Vagina (tissue), 2 donors: ENCODE measurements at regions not wholly inside any gene's neighbourhood (a gene's known extent, or its start where the extent isn't known, plus 50 kb on each side); places are given as distances from the start of the nearest gene placed in this dataset.

Experiments
- DNase-seq, 2 donors: peaks; one replicate each; pipeline ENCODE4 v3.0.0-alpha.2; 2017; ENCODE audit errors: extremely low spot score in 2 of 2
- H3K27ac ChIP-seq: fragments of 200-600 bp; sonication (generic); one replicate; pipeline ENCODE4 v1.5.1; 2019
- H3K27me3 ChIP-seq: fragments of 200-600 bp; sonication (generic); one replicate; pipeline ENCODE4 v1.5.1; 2019
- H3K36me3 ChIP-seq, 2 donors: fragments of 200-600 bp; sonication (generic); one replicate each; pipeline ENCODE4 v1.5.1; 2017 to 2019
- H3K4me1 ChIP-seq: fragments of 200-600 bp; sonication (generic); one replicate; pipeline ENCODE4 v1.5.1; 2019
- H3K4me3 ChIP-seq, 2 donors: fragments of 200-600 bp; sonication (generic); 1 replicate in 1 of 2; 2 replicates in 1 of 2; pipeline ENCODE4 v1.5.1; 2016 to 2019
- H3K9me3 ChIP-seq: fragments of 200-600 bp; sonication (generic); one replicate; pipeline ENCODE4 v1.5.1; 2019
- POLR2A ChIP-seq, 2 donors: fragments of 450-650 bp; IDR thresholded peaks; one replicate each; pipeline ENCODE4 v1.6.1; 2017; ENCODE audit warnings: antibody characterized with exemption in 2 of 2, mild to moderate bottlenecking in 2 of 2, moderate library complexity in 2 of 2
- POLR2AphosphoS5 ChIP-seq, 2 donors: sonication (generic); formaldehyde crosslinking; IDR thresholded peaks; one replicate each; pipeline ENCODE4 v1.9.0; 2017; ENCODE audit warnings: antibody characterized with exemption in 2 of 2, mild to moderate bottlenecking in 2 of 2, low read depth in 1 of 2; ENCODE audit not compliant: insufficient read depth in 1 of 2
- intact Hi-C: fragments of 100-400 bp; cut with DNase I; formaldehyde crosslinking; loops from one replicate; pipeline ENCODE4 v1.15.1; 2023
- TF ChIP-seq, protein P1 (sequence below), 3 experiments: fragments of 450-650 bp in 2 of 3; fragments of 200-600 bp in 1 of 3; sonication (generic) in 1 of 3; IDR thresholded peaks; one replicate each; pipeline ENCODE4 v1.5.1; 2017 to 2019; ENCODE audit warnings: antibody characterized with exemption in 3 of 3, mild to moderate bottlenecking in 2 of 3, moderate library complexity in 2 of 3

GRCh38 chr18:37764541-37765288 is 199.1 kb upstream of the CELF4 start:
- DNase-seq = no peak
- Histone ChIP-seq H3K9me3 (no peaks in the 10 kb centered on the region), H3K36me3 (no peaks in the 10 kb centered on the region), H3K4me1 (no peaks in the 10 kb centered on the region), H3K27ac (no peak overlapping the region), H3K27me3 (no peaks in the 10 kb centered on the region), H3K4me3 (no peak overlapping the region)
- TF ChIP-seq POLR2AphosphoS5 (IDR thresholded peaks at IDR 0.05; ENCODE audit: insufficient read depth in 1 of 2, low read depth in 1 of 2) (no peak), POLR2A (IDR thresholded peaks at IDR 0.05) (no peak)
- TF ChIP-seq, protein P1, sequence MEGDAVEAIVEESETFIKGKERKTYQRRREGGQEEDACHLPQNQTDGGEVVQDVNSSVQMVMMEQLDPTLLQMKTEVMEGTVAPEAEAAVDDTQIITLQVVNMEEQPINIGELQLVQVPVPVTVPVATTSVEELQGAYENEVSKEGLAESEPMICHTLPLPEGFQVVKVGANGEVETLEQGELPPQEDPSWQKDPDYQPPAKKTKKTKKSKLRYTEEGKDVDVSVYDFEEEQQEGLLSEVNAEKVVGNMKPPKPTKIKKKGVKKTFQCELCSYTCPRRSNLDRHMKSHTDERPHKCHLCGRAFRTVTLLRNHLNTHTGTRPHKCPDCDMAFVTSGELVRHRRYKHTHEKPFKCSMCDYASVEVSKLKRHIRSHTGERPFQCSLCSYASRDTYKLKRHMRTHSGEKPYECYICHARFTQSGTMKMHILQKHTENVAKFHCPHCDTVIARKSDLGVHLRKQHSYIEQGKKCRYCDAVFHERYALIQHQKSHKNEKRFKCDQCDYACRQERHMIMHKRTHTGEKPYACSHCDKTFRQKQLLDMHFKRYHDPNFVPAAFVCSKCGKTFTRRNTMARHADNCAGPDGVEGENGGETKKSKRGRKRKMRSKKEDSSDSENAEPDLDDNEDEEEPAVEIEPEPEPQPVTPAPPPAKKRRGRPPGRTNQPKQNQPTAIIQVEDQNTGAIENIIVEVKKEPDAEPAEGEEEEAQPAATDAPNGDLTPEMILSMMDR (IDR thresholded peaks at IDR 0.05) = no peak
- intact Hi-C loops = no loop called here

DNA sequence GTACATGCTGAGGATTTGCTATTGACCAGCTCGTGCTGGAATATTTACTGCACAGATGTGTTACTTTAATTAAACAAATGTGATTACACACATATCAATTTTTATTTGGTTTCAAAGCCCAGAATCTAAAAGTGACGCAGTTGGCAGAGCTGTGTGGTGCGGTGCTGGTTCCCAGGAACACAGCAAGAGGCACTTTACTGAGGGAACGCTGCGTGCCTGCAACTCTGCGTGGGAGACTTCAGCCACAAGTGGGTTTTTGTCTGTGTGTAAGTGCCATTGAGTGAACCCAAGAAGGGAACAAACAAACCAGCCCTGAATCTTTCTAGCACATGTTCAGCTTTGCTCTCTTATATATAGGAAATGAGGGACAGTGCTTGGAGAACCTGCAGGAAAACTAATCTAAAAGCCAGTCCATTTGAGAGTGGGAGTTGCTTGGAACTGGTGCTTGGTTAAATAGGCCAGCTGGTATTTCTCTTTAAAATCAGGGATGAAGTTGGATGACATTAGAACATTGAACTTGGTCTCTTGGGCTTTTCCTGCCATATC is 196.6 kb upstream of the CELF4 start:
- Histone ChIP-seq H3K9me3 (no peaks in the 10 kb centered on the region), H3K27me3 (no peaks in the 10 kb centered on the region), H3K36me3 (no peaks in the 10 kb centered on the region), H3K27ac (no peak overlapping the region), H3K4me1 (no peaks in the 10 kb centered on the region), H3K4me3 (no peak overlapping the region)
- intact Hi-C loops = no loop called here
- no peak for DNase-seq
- TF ChIP-seq POLR2AphosphoS5 (IDR thresholded peaks at IDR 0.05; ENCODE audit: insufficient read depth in 1 of 2, low read depth in 1 of 2) = no peak

GRCh38 chr18:37754141-37754540 is 188.5 kb upstream of the CELF4 start:
- Histone ChIP-seq H3K27ac (no peak overlapping the region), H3K4me3 (no peak overlapping the region), H3K9me3 (no peaks in the 10 kb centered on the region), H3K27me3 (no peaks in the 10 kb centered on the region), H3K36me3 (no peaks in the 10 kb centered on the region), H3K4me1 (no peaks in the 10 kb centered on the region)
- TF ChIP-seq POLR2AphosphoS5 (IDR thresholded peaks at IDR 0.05; ENCODE audit: insufficient read depth in 1 of 2, low read depth in 1 of 2) (no peak), POLR2A (IDR thresholded peaks at IDR 0.05) (no peak)
- TF ChIP-seq, protein P1 (IDR thresholded peaks at IDR 0.05) = no peak
- DNase-seq = no peak
- intact Hi-C loops = no loop called here

DNA sequence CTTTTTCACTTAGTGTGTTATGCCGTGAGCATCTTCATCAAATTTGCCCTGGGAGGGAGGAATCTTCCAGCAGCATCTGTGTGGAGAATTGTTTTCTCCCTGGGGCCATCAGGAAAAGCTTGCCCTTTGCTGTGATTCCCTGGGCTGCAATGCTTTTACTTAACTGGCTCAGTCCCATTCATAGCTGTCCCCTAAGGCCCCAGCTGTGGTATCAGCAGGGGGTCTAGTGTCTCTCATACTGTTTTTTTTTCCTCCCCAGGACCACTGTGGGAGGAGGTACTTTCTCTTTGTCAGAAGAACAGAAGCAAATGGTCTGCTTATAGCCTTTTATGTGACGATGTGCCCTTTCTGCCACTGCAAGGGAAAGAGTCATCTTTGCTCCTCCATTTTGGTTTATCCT is 176.8 kb upstream of the CELF4 start:
- intact Hi-C loops = no loop called here
- TF ChIP-seq, protein P1 (IDR thresholded peaks at IDR 0.05) = no peak
- TF ChIP-seq POLR2AphosphoS5 (IDR thresholded peaks at IDR 0.05; ENCODE audit: insufficient read depth in 1 of 2, low read depth in 1 of 2) (no peak), POLR2A (IDR thresholded peaks at IDR 0.05) (no peak)
- no peaks in the 10 kb centered on the region for H3K36me3 ChIP-seq
- no peaks in the 10 kb centered on the region for H3K27me3 ChIP-seq
- no peak for DNase-seq
- H3K4me1 ChIP-seq = no peaks in the 10 kb centered on the region
- no peak overlapping the region for H3K27ac ChIP-seq
- H3K4me3 ChIP-seq = no peak overlapping the region
- H3K9me3 ChIP-seq = no peaks in the 10 kb centered on the region

DNA sequence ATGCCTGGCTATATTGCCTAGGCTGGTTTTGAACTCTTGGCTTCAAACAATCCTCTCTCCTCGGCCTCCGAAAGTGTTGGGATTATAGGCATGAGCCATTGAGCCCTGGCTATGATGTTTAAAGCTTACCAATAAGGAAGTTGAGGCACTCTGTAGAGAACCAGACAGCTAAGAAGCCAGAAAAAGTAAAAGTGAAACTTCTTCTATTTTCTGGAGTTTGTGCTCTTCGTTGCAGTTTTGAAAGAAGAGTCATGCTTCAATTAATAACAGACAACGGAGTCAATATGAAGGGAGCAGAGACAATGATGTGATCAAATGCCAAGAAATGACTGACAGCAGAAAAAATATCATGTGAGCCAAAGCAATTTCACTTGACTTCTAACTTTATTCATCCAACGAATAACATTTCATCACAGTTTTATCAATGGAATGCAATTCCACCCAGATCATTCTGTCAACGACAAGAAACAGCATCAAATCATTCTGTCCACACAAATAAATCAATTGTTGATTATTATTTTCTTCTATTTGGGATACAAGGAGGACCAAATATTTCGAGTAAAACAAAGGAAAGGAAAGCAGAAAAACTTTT is 175.5 kb upstream of the CELF4 start:
- intact Hi-C loops = no loop called here
- Histone ChIP-seq H3K4me3 (no peak overlapping the region), H3K27me3 (no peaks in the 10 kb centered on the region), H3K36me3 (no peaks in the 10 kb centered on the region), H3K27ac (no peak overlapping the region), H3K9me3 (no peaks in the 10 kb centered on the region), H3K4me1 (no peaks in the 10 kb centered on the region)
- no peak for DNase-seq
- TF ChIP-seq POLR2A (IDR thresholded peaks at IDR 0.05) (no peak), POLR2AphosphoS5 (IDR thresholded peaks at IDR 0.05; ENCODE audit: insufficient read depth in 1 of 2, low read depth in 1 of 2) (no peak)
- TF ChIP-seq, protein P1 (IDR thresholded peaks at IDR 0.05) = no peak
